ENCODE measurements at regions not wholly inside any gene's neighbourhood (a gene's known extent, or its start where the extent isn't known, plus 50 kb on each side); places are given as distances from the start of the nearest gene placed in this dataset.

DNA sequence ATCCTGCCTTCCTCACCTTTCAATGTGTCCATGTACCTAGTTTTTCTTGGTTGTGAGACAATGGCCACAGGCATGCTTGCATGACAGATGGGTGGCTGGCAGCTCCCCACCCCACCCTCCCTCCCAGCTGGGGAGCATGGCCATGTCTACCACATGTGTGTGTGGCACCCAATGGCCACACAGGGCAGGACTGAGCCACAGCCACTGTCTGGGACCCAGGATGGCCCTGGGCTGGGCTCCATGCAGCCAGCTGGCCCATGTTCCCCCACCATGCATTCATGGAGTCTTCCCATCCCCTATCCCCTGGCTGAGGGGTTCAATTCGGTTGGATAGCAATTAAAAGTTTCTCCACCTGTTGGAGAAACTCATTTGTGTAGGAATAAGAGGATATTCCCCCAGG, 566.0 kb upstream of the USP15 start:
- Histone ChIP-seq H2AFZ (ENCODE audit: control insufficient read depth, low read length) (no peak overlapping the region), H3K27me3 (ENCODE audit: control insufficient read depth, extremely low read depth, insufficient read depth, low read length) (no peaks in the 10 kb centered on the region), H3K9ac (ENCODE audit: control insufficient read depth, extremely low read depth, insufficient read depth, low read length) (no peak overlapping the region), H3K4me2 (ENCODE audit: control insufficient read depth, extremely low read depth, insufficient read depth, low read depth, low read length) (no peak overlapping the region), H3K36me3 (ENCODE audit: control insufficient read depth in 2 of 2, extremely low read depth in 1 of 2, insufficient read depth in 2 of 2, low read length in 2 of 2) (no peaks in the 10 kb centered on the region), H3K9me3 (ENCODE audit: control insufficient read depth, low read depth, low read length) (no peaks in the 10 kb centered on the region), H3K79me2 (ENCODE audit: control insufficient read depth, insufficient read depth, low read length) (no peaks in the 10 kb centered on the region), H3K4me1 (ENCODE audit: control insufficient read depth, extremely low read depth, insufficient read depth, low read length) (no peaks in the 10 kb centered on the region), H3K4me3 (ENCODE audit: control insufficient read depth in 2 of 3, extremely low read depth in 1 of 3, insufficient read depth in 2 of 3, low read depth in 1 of 3, low read length in 3 of 3) (no peak overlapping the region), H3K27ac (ENCODE audit: control insufficient read depth, insufficient read depth, low read length) (no peak overlapping the region), H4K20me1 (ENCODE audit: control insufficient read depth, extremely low read depth, insufficient read depth, low read length) (no peaks in the 10 kb centered on the region), H3K9me1 (ENCODE audit: control insufficient read depth, extremely low read depth, insufficient read depth, low read length) (no peaks in the 10 kb centered on the region)
- TF ChIP-seq EZH2 (IDR thresholded peaks at IDR 0.05; ENCODE audit: low read length): no peak
- TF ChIP-seq, protein P1, sequence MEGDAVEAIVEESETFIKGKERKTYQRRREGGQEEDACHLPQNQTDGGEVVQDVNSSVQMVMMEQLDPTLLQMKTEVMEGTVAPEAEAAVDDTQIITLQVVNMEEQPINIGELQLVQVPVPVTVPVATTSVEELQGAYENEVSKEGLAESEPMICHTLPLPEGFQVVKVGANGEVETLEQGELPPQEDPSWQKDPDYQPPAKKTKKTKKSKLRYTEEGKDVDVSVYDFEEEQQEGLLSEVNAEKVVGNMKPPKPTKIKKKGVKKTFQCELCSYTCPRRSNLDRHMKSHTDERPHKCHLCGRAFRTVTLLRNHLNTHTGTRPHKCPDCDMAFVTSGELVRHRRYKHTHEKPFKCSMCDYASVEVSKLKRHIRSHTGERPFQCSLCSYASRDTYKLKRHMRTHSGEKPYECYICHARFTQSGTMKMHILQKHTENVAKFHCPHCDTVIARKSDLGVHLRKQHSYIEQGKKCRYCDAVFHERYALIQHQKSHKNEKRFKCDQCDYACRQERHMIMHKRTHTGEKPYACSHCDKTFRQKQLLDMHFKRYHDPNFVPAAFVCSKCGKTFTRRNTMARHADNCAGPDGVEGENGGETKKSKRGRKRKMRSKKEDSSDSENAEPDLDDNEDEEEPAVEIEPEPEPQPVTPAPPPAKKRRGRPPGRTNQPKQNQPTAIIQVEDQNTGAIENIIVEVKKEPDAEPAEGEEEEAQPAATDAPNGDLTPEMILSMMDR (optimal IDR thresholded peaks at IDR 0.05 in 1 of 3, IDR thresholded peaks at IDR 0.05 in 1 of 3, conservative IDR thresholded peaks at IDR 0.05 in 1 of 3; ENCODE audit: extremely low read depth in 1 of 3, insufficient read depth in 2 of 3, low read length in 3 of 3): no peak
- FAIRE-seq (no peak), DNase-seq (ENCODE audit: low read depth, low spot score) (no peak)
- dilution Hi-C loops (cut with MboI; ENCODE audit: extremely low pct_ligation_motif_present, low sequenced_read_pairs): no loop called here

DNA sequence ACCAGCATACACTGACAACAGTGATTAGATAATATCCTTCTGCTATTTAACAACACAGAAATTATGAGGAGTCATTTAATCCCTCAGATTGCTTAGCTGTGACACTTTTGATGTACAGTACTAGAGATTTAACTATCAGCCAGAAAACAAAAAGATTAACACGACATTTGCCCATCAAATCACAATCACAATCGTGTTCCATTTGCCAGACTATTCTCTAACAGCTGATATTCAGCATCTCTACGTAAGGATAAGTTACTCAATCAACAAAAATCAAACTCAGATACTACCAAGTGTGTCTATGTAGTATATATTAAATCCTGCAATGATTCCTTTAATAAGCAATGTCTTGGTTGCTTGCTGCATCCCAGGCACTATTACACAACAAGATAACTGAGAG, 558.7 kb upstream of the USP15 start:
- no peak overlapping the region for H3K9ac ChIP-seq (ENCODE audit: control insufficient read depth, extremely low read depth, insufficient read depth, low read length)
- FAIRE-seq: no peak
- TF ChIP-seq, protein P1 (optimal IDR thresholded peaks at IDR 0.05 in 1 of 3, IDR thresholded peaks at IDR 0.05 in 1 of 3, conservative IDR thresholded peaks at IDR 0.05 in 1 of 3; ENCODE audit: extremely low read depth in 1 of 3, insufficient read depth in 2 of 3, low read length in 3 of 3): no peak
- TF ChIP-seq EZH2 (IDR thresholded peaks at IDR 0.05; ENCODE audit: low read length): no peak

More for the DNA sequence above, 558.7 kb upstream of the USP15 start:
- no peak for DNase-seq (ENCODE audit: low read depth, low spot score)
- no peaks in the 10 kb centered on the region for H3K9me1 ChIP-seq (ENCODE audit: control insufficient read depth, extremely low read depth, insufficient read depth, low read length)
- no peaks in the 10 kb centered on the region for H3K9me3 ChIP-seq (ENCODE audit: control insufficient read depth, low read depth, low read length)
- no peak overlapping the region for H3K4me2 ChIP-seq (ENCODE audit: control insufficient read depth, extremely low read depth, insufficient read depth, low read depth, low read length)
- H3K79me2 ChIP-seq (ENCODE audit: control insufficient read depth, insufficient read depth, low read length): no peaks in the 10 kb centered on the region
- dilution Hi-C loops (cut with MboI; ENCODE audit: extremely low pct_ligation_motif_present, low sequenced_read_pairs): no loop called here
- no peaks in the 10 kb centered on the region for H3K27me3 ChIP-seq (ENCODE audit: control insufficient read depth, extremely low read depth, insufficient read depth, low read length)
- H4K20me1 ChIP-seq (ENCODE audit: control insufficient read depth, extremely low read depth, insufficient read depth, low read length): no peaks in the 10 kb centered on the region
- no peaks in the 10 kb centered on the region for H3K4me1 ChIP-seq (ENCODE audit: control insufficient read depth, extremely low read depth, insufficient read depth, low read length)
- H3K4me3 ChIP-seq (ENCODE audit: control insufficient read depth in 2 of 3, extremely low read depth in 1 of 3, insufficient read depth in 2 of 3, low read depth in 1 of 3, low read length in 3 of 3): no peak overlapping the region
- H3K27ac ChIP-seq (ENCODE audit: control insufficient read depth, insufficient read depth, low read length): no peak overlapping the region
- no peaks in the 10 kb centered on the region for H3K36me3 ChIP-seq (ENCODE audit: control insufficient read depth in 2 of 2, extremely low read depth in 1 of 2, insufficient read depth in 2 of 2, low read length in 2 of 2)
- no peak overlapping the region for H2AFZ ChIP-seq (ENCODE audit: control insufficient read depth, low read length)
